Testis (tissue), 2 donors: ENCODE measurements at regions not wholly inside any gene's neighbourhood (a gene's known extent, or its start where the extent isn't known, plus 50 kb on each side); places are given as distances from the start of the nearest gene placed in this dataset.

Source experiments
- POLR2A ChIP-seq: fragments of 450-650 bp; IDR thresholded peaks from one replicate; pipeline ENCODE4 v1.6.1; 2017; ENCODE audit warnings: antibody characterized with exemption, mild to moderate bottlenecking, moderate library complexity
- TF ChIP-seq, protein P1 (sequence below), 3 experiments: fragments of 450-650 bp in 2 of 3; fragments of 200-600 bp in 1 of 3; sonication (generic) in 1 of 3; IDR thresholded peaks; one replicate each; pipeline ENCODE4 v1.5.1; 2016 to 2019; ENCODE audit warnings: antibody characterized with exemption in 3 of 3, mild to moderate bottlenecking in 2 of 3, moderate library complexity in 1 of 3

DNA sequence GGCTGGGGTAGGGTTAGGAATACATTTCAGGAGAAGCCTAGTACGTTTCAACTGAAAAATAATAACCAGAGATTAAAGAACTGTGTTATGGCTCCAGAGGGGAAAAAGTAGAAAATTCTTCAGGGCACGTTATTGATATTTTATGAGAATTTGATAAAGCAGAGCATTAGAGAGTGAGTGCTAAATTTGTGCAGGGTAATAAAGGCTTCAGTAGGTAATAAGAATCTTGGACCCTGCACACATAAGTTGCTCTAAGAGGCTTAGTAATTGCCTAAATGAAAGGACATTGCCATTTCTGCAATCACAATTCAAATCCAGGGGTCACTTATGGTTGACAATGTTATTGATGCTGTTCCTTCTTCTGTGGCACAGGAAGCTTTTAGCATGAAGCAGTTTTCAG lies 439.4 kb upstream of the DCN start:
- TF ChIP-seq, protein P1, sequence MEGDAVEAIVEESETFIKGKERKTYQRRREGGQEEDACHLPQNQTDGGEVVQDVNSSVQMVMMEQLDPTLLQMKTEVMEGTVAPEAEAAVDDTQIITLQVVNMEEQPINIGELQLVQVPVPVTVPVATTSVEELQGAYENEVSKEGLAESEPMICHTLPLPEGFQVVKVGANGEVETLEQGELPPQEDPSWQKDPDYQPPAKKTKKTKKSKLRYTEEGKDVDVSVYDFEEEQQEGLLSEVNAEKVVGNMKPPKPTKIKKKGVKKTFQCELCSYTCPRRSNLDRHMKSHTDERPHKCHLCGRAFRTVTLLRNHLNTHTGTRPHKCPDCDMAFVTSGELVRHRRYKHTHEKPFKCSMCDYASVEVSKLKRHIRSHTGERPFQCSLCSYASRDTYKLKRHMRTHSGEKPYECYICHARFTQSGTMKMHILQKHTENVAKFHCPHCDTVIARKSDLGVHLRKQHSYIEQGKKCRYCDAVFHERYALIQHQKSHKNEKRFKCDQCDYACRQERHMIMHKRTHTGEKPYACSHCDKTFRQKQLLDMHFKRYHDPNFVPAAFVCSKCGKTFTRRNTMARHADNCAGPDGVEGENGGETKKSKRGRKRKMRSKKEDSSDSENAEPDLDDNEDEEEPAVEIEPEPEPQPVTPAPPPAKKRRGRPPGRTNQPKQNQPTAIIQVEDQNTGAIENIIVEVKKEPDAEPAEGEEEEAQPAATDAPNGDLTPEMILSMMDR (IDR thresholded peaks at IDR 0.05), result no peak
- no peak for TF ChIP-seq POLR2A
